Erythroblast (primary cell): ENCODE measurements at regions not wholly inside any gene's neighbourhood (a gene's known extent, or its start where the extent isn't known, plus 50 kb on each side); places are given as distances from the start of the nearest gene placed in this dataset.

Experiments
- DNase-seq, 2 experiments: peaks; one replicate each; lab custom pipeline; 2025; lab: John Stamatoyannopoulos, UW
- GATA1 ChIP-seq: IDR thresholded peaks from 2 replicates; pipeline ENCODE4 v1.6.1; 2011; ENCODE audit warnings: low read depth, mild to moderate bottlenecking, control low read depth, low read length, moderate library complexity
- POLR2A ChIP-seq: IDR thresholded peaks from 2 replicates; pipeline ENCODE4 v1.6.1; 2011; ENCODE audit warnings: mild to moderate bottlenecking, low read length

GRCh38 chr9:82247318-82247717 lies 258.7 kb downstream of the SPATA31D1 start:
- no peak for TF ChIP-seq GATA1
- TF ChIP-seq POLR2A = no peak
- no peak for DNase-seq

DNA sequence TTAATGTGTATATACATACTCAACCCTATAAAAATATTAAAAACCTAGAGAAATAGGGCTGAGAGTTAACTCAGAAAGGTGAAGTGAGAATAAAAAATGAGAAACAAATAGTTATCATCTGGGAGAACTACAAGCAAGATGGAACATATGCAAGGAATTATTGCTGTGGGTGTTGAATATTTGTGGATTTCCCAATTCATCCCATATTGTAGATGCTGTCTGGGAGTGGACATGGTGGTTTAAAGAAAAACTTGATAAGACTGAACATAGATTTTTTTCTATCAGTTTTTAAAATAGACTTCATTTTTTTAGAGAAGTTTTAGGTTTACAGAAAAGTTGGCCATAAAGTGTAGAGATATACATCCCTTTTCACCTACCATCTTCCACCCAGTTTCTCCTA lies 263.5 kb downstream of the SPATA31D1 start:
- TF ChIP-seq GATA1 (no peak), POLR2A (no peak)
- DNase-seq = no peak

- DNase-seq = no peak
These were observed 266.2 kb downstream of the SPATA31D1 start for GRCh38 chr9:82254646-82255367.

DNA sequence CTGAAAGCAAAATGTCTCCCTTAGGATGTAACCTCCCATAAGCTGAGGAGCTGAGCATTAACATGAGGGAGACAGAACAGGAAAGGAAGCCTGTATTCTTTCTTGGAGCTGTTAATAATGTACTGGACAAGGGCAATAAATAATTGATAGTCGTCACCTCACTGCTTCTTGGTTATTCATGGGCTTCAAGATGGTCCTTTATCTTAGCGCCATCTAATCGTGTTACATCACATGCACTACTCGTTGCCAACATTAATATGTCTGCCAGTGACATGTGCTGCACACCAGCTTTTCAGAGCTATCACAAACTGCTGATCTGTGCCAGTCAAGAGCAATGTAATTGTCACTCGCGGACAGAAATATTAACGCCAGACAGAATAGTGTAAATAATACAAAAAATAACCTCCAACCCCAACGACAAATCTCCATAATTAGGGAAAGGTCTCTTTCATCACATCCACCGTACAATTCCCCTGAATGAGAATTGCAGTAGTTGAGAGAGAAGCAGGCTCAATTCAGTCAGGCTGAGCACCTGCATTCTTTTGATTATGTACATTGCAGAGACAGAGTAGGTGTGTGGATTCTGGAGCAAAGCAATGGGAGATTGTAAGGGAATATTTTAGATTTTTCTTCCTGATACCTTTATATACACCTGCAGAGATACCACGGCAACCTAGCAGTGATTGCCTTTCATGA lies 267.1 kb downstream of the SPATA31D1 start:
- TF ChIP-seq GATA1 = no peak
- TF ChIP-seq POLR2A = no peak
- no peak for DNase-seq

More at GRCh38 chr9:82254646-82255367, 266.2 kb downstream of the SPATA31D1 start:
- no peak for TF ChIP-seq GATA1
- TF ChIP-seq POLR2A = no peak

- TF ChIP-seq POLR2A (no peak), GATA1 (no peak)
- DNase-seq = no peak
These were observed 272.1 kb downstream of the SPATA31D1 start for GRCh38 chr9:82260691-82261090.

DNA sequence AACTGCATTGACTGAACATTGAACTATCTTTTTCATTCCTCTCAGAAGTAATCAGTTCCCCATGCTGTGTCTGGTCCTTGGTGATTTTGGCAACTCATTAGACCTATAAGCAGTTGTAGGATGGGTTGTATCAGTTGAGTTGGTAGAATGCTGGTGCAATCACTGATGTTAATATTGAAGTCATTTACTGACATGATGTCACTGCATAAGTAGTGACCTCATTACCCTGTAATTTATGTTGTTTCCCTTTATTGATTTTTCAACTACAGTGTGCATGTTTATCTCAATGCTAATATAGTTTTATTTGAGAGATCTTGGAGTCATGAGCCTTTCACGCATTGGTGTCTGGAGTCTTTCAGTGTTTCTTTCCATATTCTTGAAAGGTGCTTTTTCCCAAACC lies 275.0 kb downstream of the SPATA31D1 start:
- TF ChIP-seq GATA1 = no peak
- no peak for TF ChIP-seq POLR2A
- no peak for DNase-seq

- TF ChIP-seq GATA1 (no peak), POLR2A (no peak)
- no peak for DNase-seq
These were observed 282.6 kb downstream of the SPATA31D1 start for GRCh38 chr9:82271106-82271561.

DNA sequence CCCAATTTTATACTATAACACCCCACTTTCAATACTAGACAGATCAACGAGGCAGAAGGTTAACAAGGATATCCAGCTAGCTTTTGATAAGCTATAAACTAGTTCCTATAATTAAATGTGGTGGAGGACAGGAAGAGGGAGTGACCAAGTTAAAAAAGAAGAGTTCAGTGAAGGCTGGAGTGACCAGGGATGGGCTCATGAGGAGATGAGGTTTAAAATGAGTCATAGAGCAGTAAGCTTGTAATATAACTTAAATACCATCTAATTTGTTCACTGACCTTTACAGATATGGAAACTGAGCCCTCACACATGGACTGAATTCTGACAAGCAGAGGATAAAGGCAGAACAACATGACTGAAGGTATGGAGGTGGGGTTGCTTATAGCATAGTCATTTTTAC lies 284.5 kb downstream of the SPATA31D1 start:
- TF ChIP-seq GATA1 (no peak), POLR2A (no peak)
- no peak for DNase-seq

- TF ChIP-seq GATA1 (no peak), POLR2A (no peak)
- no peak for DNase-seq
These were observed 286.8 kb downstream of the SPATA31D1 start for GRCh38 chr9:82275258-82275927.

DNA sequence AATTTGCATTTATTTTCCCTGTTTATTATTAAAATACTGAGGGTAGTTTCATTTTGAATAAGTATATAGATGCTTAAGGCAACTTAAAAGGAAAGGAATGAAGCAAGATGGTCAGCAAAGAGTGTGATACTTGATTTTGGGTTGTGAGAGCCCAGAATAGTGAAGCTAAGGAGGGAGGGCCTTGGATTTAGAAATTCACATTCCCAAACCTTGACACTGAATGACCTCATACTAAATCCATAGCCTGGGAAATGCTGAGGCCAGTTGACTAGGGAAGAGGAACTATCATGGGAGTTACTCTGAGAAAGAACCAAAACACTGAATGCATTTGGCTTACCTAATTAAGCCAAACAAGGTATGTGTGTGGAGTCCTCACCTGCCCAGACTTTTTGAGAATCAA lies 292.5 kb downstream of the SPATA31D1 start:
- TF ChIP-seq POLR2A = no peak
- TF ChIP-seq GATA1 = no peak
- DNase-seq = no peak

GRCh38 chr9:82284758-82285157 lies 296.2 kb downstream of the SPATA31D1 start:
- TF ChIP-seq POLR2A (no peak), GATA1 (no peak)
- no peak for DNase-seq

DNA sequence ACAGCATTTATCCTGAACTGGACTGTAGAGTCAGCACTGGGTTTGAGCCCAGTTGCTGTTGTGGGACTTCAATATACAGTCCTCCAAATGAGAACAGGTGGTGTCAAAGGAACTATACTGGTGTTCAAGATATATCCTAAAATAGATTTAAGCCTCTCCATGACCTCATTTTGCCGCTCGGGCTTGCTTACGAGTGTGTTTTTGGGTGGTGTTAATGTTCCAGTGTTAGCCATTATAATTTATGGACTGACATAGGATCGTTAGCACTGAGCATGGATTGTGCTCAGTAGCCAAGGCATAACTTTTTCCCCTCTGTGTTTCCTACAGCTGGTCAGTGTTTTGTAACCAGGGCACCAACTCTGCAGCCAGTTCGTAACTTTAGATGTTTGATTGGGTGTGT lies 306.6 kb downstream of the SPATA31D1 start:
- TF ChIP-seq POLR2A (no peak), GATA1 (no peak)
- DNase-seq = no peak

DNA sequence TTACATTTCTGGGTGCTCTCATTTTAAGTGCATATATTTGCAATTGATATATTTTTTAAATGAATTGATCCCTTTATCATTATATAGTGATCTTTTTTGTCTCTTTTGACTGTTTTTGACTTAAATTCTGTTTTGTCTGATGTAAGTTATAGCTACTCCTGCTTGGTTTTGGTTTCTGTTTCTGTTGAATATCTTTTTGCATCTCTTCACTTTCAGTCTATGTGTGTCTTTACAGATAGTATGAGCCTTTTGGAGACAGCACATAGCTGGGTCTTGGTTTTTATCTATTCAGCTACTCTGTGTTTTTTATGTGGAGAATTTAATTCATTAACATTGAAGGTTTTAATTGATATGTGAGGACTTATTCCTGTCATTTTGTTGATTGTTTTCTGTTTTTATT lies 311.3 kb downstream of the SPATA31D1 start:
- DNase-seq = no peak
- TF ChIP-seq POLR2A (no peak), GATA1 (no peak)

DNA sequence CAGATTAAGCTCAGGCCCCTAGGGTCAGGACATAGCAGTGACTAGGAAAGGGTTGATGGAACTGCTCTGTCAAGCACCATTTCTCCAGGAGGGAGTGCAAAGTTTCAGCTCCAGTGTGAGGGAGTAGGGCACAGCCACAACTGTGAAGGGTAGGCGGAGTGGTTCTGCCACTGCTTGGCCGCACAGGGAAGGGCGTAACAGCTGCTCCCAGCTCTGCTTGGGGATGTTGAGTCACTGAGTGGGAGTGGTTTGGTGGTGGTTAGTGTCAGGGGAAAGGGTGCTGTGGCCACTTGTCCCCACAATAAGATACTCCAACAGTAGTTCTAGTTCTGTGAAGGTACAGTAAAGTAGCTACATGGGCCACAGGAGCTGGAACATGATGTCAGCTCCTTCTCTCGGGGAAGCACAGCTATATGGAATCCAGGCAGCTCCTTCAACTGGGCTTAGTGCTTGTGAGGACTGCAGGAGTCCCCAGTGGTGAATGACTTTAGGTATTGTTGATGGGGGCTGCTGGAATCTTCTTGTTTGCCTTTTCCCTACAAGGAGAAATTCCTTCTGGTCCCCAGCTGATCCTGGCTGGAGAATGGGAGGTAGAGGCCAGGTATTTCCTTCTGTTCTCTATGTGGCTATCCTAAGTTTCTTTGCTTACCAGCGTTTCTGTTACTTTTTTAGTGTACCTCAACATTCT lies 314.5 kb downstream of the SPATA31D1 start:
- no peak for DNase-seq
- TF ChIP-seq POLR2A (no peak), GATA1 (no peak)

GRCh38 chr9:82308836-82309235 lies 320.3 kb downstream of the SPATA31D1 start:
- no peak for DNase-seq
- no peak for TF ChIP-seq POLR2A
- TF ChIP-seq GATA1 = no peak
